A673 (cell line): ENCODE measurements at regions not wholly inside any gene's neighbourhood (a gene's known extent, or its start where the extent isn't known, plus 50 kb on each side); places are given as distances from the start of the nearest gene placed in this dataset.

ENCODE experiments used
- BruUV-seq: library from RNA; stranded (reverse); fragments of 400-500 nt; replicated peaks from 2 replicates; lab custom pipeline; 2021; lab: Mats Ljungman, UMichigan
- CTCF ChIA-PET: fragments of 300-600 bp; sonication (Branson Sonifier 250); formaldehyde crosslinking; loops from one replicate; lab custom pipeline; 2022; ENCODE audit warnings: antibody characterized with exemption; lab: Charles Lee
- POLR2A ChIA-PET: fragments of 300-600 bp; sonication (Branson Sonifier 250); formaldehyde crosslinking; loops from one replicate; lab custom pipeline; 2022; ENCODE audit warnings: antibody characterized with exemption; ENCODE audit not compliant: low non-redundant PET; lab: Charles Lee
- DNase-seq: peaks from one replicate; pipeline ENCODE4 v3.0.0-alpha.2; 2015; ENCODE audit warnings: low spot score
- H3K27ac ChIP-seq: fragments of 200-600 bp; sonication (generic); 2 replicates; pipeline ENCODE4 v1.5.1; 2016; ENCODE audit warnings: mixed run types, low read depth, mild to moderate bottlenecking, mixed read lengths, antibody characterized with exemption, low read length; ENCODE audit not compliant: poor library complexity, severe bottlenecking
- H3K27me3 ChIP-seq: fragments of 200-600 bp; sonication (generic); replicated peaks from 2 replicates; pipeline ENCODE4 v1.6.1; 2017; ENCODE audit warnings: mixed run types, low read depth, mild to moderate bottlenecking, mixed read lengths, antibody characterized with exemption, low read length; ENCODE audit not compliant: insufficient read depth, poor library complexity
- H3K36me3 ChIP-seq: fragments of 200-600 bp; sonication (generic); 2 replicates; pipeline ENCODE4 v1.6.1; 2016; ENCODE audit warnings: mixed run types, mild to moderate bottlenecking, mixed read lengths, antibody characterized with exemption, low read length; ENCODE audit not compliant: insufficient read depth, poor library complexity, severe bottlenecking
- H3K4me1 ChIP-seq: fragments of 200-600 bp; sonication (generic); 2 replicates; pipeline ENCODE4 v1.6.1; 2017; ENCODE audit warnings: mixed run types, mild to moderate bottlenecking, mixed read lengths, antibody characterized with exemption, low read length; ENCODE audit not compliant: insufficient read depth, poor library complexity, severe bottlenecking
- H3K4me3 ChIP-seq: fragments of 200-600 bp; sonication (generic); 2 replicates; pipeline ENCODE4 v1.5.1; 2016; ENCODE audit warnings: low read depth, mixed run types, mild to moderate bottlenecking, mixed read lengths, low read length; ENCODE audit not compliant: poor library complexity, severe bottlenecking
- H3K9me3 ChIP-seq: fragments of 200-600 bp; sonication (generic); 2 replicates; pipeline ENCODE4 v1.6.1; 2016; ENCODE audit warnings: mixed run types, low read depth, mild to moderate bottlenecking, mixed read lengths, antibody characterized with exemption, low read length; ENCODE audit not compliant: poor library complexity, severe bottlenecking
- CTCF ChIP-seq: fragments of 300-800, 200-600 bp; sonication (generic); conservative IDR thresholded peaks from 2 replicates; pipeline ENCODE4 v1.5.1; 2017; ENCODE audit warnings: low read depth, mild to moderate bottlenecking, antibody characterized with exemption, low read length, moderate library complexity, mixed read lengths
- EZH2 ChIP-seq: fragments of 200-600 bp; sonication (generic); IDR thresholded peaks from 2 replicates; pipeline ENCODE4 v1.6.1; 2017; ENCODE audit warnings: borderline replicate concordance, low read depth, mild to moderate bottlenecking, mixed read lengths, antibody characterized with exemption, low read length; ENCODE audit not compliant: poor library complexity, severe bottlenecking
- intact Hi-C: fragments of 100-400 bp; cut with micrococcal nuclease; formaldehyde crosslinking; loops from one replicate; pipeline ENCODE4 v1.10.0; 2022; ENCODE audit not compliant: unreplicated experiment

- H3K27ac ChIP-seq: no peak overlapping the region
- no peaks in the 10 kb centered on the region for H3K9me3 ChIP-seq
- ChIA-PET CTCF (no interaction called here), POLR2A (no interaction called here)
- BruUV-seq: no TSS peak
- intact Hi-C loops: no loop called here
- H3K36me3 ChIP-seq: no peaks in the 10 kb centered on the region
- no peak overlapping the region for H3K4me3 ChIP-seq
- no peak for DNase-seq
- TF ChIP-seq EZH2 (no peak), CTCF (no peak)
- H3K4me1 ChIP-seq: peaks cover 6% of the 10 kb centered on the region
- no peaks in the 10 kb centered on the region for H3K27me3 ChIP-seq
Measured at GRCh38 chr4:123878976-123879375, 482.4 kb downstream of the SPRY1 start.

- BruUV-seq: no TSS peak
- DNase-seq: no peak
- no peaks in the 10 kb centered on the region for H3K36me3 ChIP-seq
- no peak overlapping the region for H3K27ac ChIP-seq
- intact Hi-C loops: no loop called here
- H3K4me1 ChIP-seq: peaks cover 6% of the 10 kb centered on the region
- TF ChIP-seq EZH2 (no peak), CTCF (no peak)
- no peaks in the 10 kb centered on the region for H3K27me3 ChIP-seq
- ChIA-PET POLR2A (no interaction called here), CTCF (no interaction called here)
- H3K4me3 ChIP-seq: no peak overlapping the region
- H3K9me3 ChIP-seq: peaks cover 8% of the 10 kb centered on the region
Measured at GRCh38 chr4:123880631-123881030, 484.0 kb downstream of the SPRY1 start.

- Histone ChIP-seq H3K9me3 (peaks cover 8% of the 10 kb centered on the region), H3K27me3 (no peaks in the 10 kb centered on the region), H3K4me1 (peaks cover 6% of the 10 kb centered on the region), H3K4me3 (no peak overlapping the region), H3K27ac (no peak overlapping the region), H3K36me3 (no peaks in the 10 kb centered on the region)
- ChIA-PET CTCF (no interaction called here), POLR2A (no interaction called here)
- intact Hi-C loops: no loop called here
- no peak for TF ChIP-seq EZH2
- no peak for TF ChIP-seq CTCF
- no peak for DNase-seq
- BruUV-seq: no TSS peak
Measured at GRCh38 chr4:123884922-123885321, 488.3 kb downstream of the SPRY1 start.
